Loucy (cell line): ENCODE measurements at regions not wholly inside any gene's neighbourhood (a gene's known extent, or its start where the extent isn't known, plus 50 kb on each side); places are given as distances from the start of the nearest gene placed in this dataset.

Experiments
- H2AFZ ChIP-seq: fragments of 200-600 bp; sonication (generic); 2 replicates; pipeline ENCODE4 v1.6.0; 2016; ENCODE audit warnings: antibody characterized with exemption, mild to moderate bottlenecking, low read length, moderate library complexity
- H3F3A ChIP-seq: fragments of 200-600 bp; 2 replicates; pipeline ENCODE4 v1.6.0; 2016; ENCODE audit warnings: antibody characterized with exemption, low read depth, mild to moderate bottlenecking
- H3K27me3 ChIP-seq: fragments of 200-600 bp; sonication (generic); 2 replicates; pipeline ENCODE4 v1.6.1; 2014; ENCODE audit warnings: low read length, mild to moderate bottlenecking; ENCODE audit not compliant: insufficient read depth, poor library complexity, severe bottlenecking
- H3K36me3 ChIP-seq: fragments of 200-600 bp; sonication (generic); 2 replicates; pipeline ENCODE4 v1.6.1; 2016; ENCODE audit warnings: low read length; ENCODE audit not compliant: insufficient read depth
- H3K4me1 ChIP-seq: fragments of 200-600 bp; sonication (generic); 2 replicates; pipeline ENCODE4 v1.5.1; 2014; ENCODE audit warnings: low read length, mild to moderate bottlenecking; ENCODE audit not compliant: insufficient read depth, poor library complexity, severe bottlenecking
- H3K4me2 ChIP-seq: fragments of 200-600 bp; sonication (generic); 2 replicates; pipeline ENCODE4 v1.6.0; 2014; ENCODE audit warnings: antibody characterized with exemption, low read length, low read depth, mild to moderate bottlenecking; ENCODE audit not compliant: poor library complexity, severe bottlenecking
- H3K4me3 ChIP-seq: fragments of 200-600 bp; sonication (generic); 2 replicates; pipeline ENCODE4 v1.5.1; 2014; ENCODE audit warnings: low read length, mild to moderate bottlenecking, mixed read lengths; ENCODE audit not compliant: poor library complexity, severe bottlenecking
- H3K79me2 ChIP-seq: fragments of 200-600 bp; sonication (generic); 2 replicates; pipeline ENCODE4 v1.6.1; 2014; ENCODE audit warnings: low read length; ENCODE audit not compliant: insufficient read depth
- H3K9ac ChIP-seq: fragments of 200-600 bp; sonication (generic); 2 replicates; pipeline ENCODE4 v1.6.0; 2014; ENCODE audit warnings: mild to moderate bottlenecking, low read depth, low read length, moderate library complexity; ENCODE audit not compliant: poor library complexity, severe bottlenecking
- H3K9me2 ChIP-seq: fragments of 200-600 bp; sonication (generic); replicated peaks from 2 replicates; pipeline ENCODE4 v1.6.1; 2016; ENCODE audit warnings: low read depth, low read length, mixed read lengths
- H3K9me3 ChIP-seq: fragments of 200-600 bp; sonication (generic); 2 replicates; pipeline ENCODE4 v1.6.1; 2014; ENCODE audit warnings: mild to moderate bottlenecking, antibody characterized with exemption, low read length, low read depth; ENCODE audit not compliant: insufficient read depth
- H4K20me1 ChIP-seq: fragments of 200-600 bp; sonication (generic); 2 replicates; pipeline ENCODE4 v1.6.0; 2014; ENCODE audit warnings: antibody characterized with exemption, low read length, mild to moderate bottlenecking; ENCODE audit not compliant: insufficient read depth, poor library complexity, severe bottlenecking
- CTCF ChIP-seq: fragments of 200-600 bp; sonication (generic); conservative IDR thresholded peaks from 2 replicates; pipeline ENCODE4 v1.5.1; 2014; ENCODE audit warnings: mild to moderate bottlenecking, antibody characterized with exemption, low read length
- EZH2phosphoT487 ChIP-seq: fragments of 200-600 bp; IDR thresholded peaks from 2 replicates; pipeline ENCODE4 v1.6.1; 2018; ENCODE audit warnings: antibody characterized with exemption, mild to moderate bottlenecking, moderate library complexity, borderline replicate concordance

- no peaks in the 10 kb centered on the region for H3K27me3 ChIP-seq
- H3K4me3 ChIP-seq = no peak overlapping the region
- H3K4me1 ChIP-seq = peaks cover 45% of the 10 kb centered on the region
- no peaks in the 10 kb centered on the region for H3K79me2 ChIP-seq
- H3K9me2 ChIP-seq = no peaks in the 10 kb centered on the region
- H3K4me2 ChIP-seq = peak overlapping the region; percentile 51
- peak overlapping the region; percentile 35 for H3K9ac ChIP-seq
- H2AFZ ChIP-seq = no peak overlapping the region
- no peaks in the 10 kb centered on the region for H4K20me1 ChIP-seq
- no peaks in the 10 kb centered on the region; the same call in 1 of the 2 replicates for H3F3A ChIP-seq
- no peak for TF ChIP-seq EZH2phosphoT487
- no peak for TF ChIP-seq CTCF
- no peaks in the 10 kb centered on the region for H3K9me3 ChIP-seq
- no peaks in the 10 kb centered on the region for H3K36me3 ChIP-seq
These were observed 165.2 kb upstream of the TMEM72 start for GRCh38 chr10:44745920-44746319.

GRCh38 chr10:44747593-44748172 is 163.5 kb upstream of the TMEM72 start:
- Histone ChIP-seq H2AFZ (no peak overlapping the region), H3F3A (no peaks in the 10 kb centered on the region), H3K9me2 (no peaks in the 10 kb centered on the region), H4K20me1 (no peaks in the 10 kb centered on the region), H3K4me1 (peaks cover 28% of the 10 kb centered on the region), H3K4me3 (no peak overlapping the region), H3K9ac (no peak overlapping the region), H3K4me2 (no peak overlapping the region), H3K79me2 (no peaks in the 10 kb centered on the region), H3K36me3 (no peaks in the 10 kb centered on the region), H3K27me3 (no peaks in the 10 kb centered on the region), H3K9me3 (no peaks in the 10 kb centered on the region)
- TF ChIP-seq CTCF (no peak), EZH2phosphoT487 (no peak)

- H3K27me3 ChIP-seq = no peaks in the 10 kb centered on the region
- H3K79me2 ChIP-seq = no peaks in the 10 kb centered on the region
- H3K9me2 ChIP-seq = no peaks in the 10 kb centered on the region
- no peaks in the 10 kb centered on the region for H3F3A ChIP-seq
- no peak overlapping the region for H3K9ac ChIP-seq
- H3K4me1 ChIP-seq = peaks cover 27% of the 10 kb centered on the region
- no peaks in the 10 kb centered on the region for H3K36me3 ChIP-seq
- no peaks in the 10 kb centered on the region for H4K20me1 ChIP-seq
- no peak overlapping the region for H3K4me3 ChIP-seq
- no peaks in the 10 kb centered on the region for H3K9me3 ChIP-seq
- TF ChIP-seq CTCF (no peak), EZH2phosphoT487 (no peak)
- H3K4me2 ChIP-seq = no peak overlapping the region
- no peak overlapping the region for H2AFZ ChIP-seq
These were observed 162.0 kb upstream of the TMEM72 start for GRCh38 chr10:44749151-44749550.
